Right lung (tissue), 2 donors: ENCODE measurements at regions not wholly inside any gene's neighbourhood (a gene's known extent, or its start where the extent isn't known, plus 50 kb on each side); places are given as distances from the start of the nearest gene placed in this dataset.

Experiments used
- DNase-seq, 2 donors: peaks; one replicate each; pipeline ENCODE4 v3.0.0-alpha.2; 2013

DNA sequence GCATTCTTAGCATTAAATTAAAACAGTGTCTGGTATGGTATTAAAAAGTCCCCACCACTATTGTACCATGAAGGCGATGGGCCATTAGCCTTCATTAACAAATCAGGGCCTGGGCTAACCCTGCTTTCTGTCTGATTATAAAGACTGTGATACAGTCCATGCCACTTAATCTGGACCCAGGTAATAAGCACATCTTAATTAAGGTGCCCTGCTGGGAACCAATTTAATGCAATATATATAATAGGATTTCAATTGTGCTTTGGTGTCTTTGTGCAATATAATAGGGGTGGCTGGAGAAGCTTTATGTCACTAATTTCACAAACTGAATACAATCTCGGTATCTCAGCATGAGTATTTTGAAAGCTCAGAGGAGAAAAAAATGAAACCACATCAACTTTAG is 64.4 kb upstream of the CDH8 start:
- no peak for DNase-seq

DNA sequence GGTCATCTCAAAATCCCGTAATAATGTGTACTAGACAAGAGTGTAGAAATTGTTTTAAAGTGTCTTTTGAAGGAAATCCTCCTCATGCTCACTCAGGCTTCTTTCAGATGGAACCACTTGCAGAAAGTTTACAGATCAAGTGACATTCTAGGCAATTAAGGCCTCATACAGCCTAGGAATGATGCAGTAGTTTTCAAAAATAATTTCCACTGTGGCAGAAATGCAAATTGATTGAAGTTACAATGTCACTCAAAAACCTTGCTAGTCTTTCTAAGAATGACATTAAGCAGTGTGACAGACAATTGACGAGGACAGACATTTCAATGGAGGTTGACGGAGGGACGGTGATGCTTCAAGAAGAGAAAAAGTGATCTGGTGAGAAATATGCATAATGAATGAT is 53.5 kb upstream of the CDH8 start:
- no peak for DNase-seq

DNA sequence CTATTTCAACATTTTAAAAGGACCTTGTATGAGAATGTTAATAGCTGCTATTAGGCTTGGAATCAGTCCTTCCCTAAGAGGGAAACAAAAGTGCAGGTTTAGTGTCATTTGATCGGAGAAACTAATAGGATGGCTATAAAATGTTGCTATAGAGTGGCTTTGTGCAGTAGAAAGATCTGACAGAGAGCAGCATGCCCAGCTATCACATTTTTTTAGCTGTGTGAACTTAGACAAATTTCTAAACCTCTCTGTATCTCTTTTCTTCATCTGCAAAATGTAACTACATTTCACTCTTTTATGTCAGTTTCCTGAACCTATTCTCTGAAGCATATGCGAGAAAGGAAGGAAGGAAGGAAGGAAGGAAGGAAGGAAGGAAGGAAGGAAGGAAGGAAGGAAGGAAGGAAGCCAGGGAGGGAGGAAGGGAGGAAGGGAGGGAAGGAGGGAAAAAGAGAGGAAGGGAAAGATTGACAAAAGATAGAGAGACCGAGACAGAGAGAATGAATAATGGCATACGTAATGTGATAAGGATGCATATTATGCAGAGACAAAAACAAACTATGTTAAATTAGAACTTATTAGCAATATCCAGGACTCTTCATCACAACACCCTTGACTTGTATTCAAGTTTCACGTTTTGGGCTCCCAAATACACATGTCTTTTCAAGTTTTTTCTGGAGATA is 52.6 kb upstream of the CDH8 start:
- DNase-seq, result no peak
